ENCODE measurements at regions not wholly inside any gene's neighbourhood (a gene's known extent, or its start where the extent isn't known, plus 50 kb on each side); places are given as distances from the start of the nearest gene placed in this dataset.

GRCh38 chr9:107700847-107701246 is 211.3 kb upstream of the KLF4 start:
- Mint-ChIP-seq H3K9me3 (no peaks in the 10 kb centered on the region), H3K27ac (no peak overlapping the region), H3K36me3 (ENCODE audit: low read depth) (no peaks in the 10 kb centered on the region), H3K4me1 (no peaks in the 10 kb centered on the region), H3K27me3 (no peaks in the 10 kb centered on the region), H3K4me3 (no peak overlapping the region)
- CTCF ChIA-PET, result no interaction called here
- DNase-seq, result no peak
- POLR2A ChIA-PET, result no interaction called here

- Mint-ChIP-seq H3K4me3 (no peak overlapping the region), H3K27ac (no peak overlapping the region), H3K36me3 (ENCODE audit: low read depth) (no peaks in the 10 kb centered on the region), H3K4me1 (no peaks in the 10 kb centered on the region), H3K9me3 (no peaks in the 10 kb centered on the region), H3K27me3 (no peaks in the 10 kb centered on the region)
- ChIA-PET POLR2A (no interaction called here), CTCF (no interaction called here)
- no peak for DNase-seq
These were observed 209.7 kb upstream of the KLF4 start for GRCh38 chr9:107699231-107699630.

- H3K27ac Mint-ChIP-seq, result no peak overlapping the region
- no peaks in the 10 kb centered on the region for H3K4me1 Mint-ChIP-seq
These were observed 209.2 kb upstream of the KLF4 start for GRCh38 chr9:107698779-107699178.

GRCh38 chr9:107696302-107696701 is 206.7 kb upstream of the KLF4 start:
- no peaks in the 10 kb centered on the region for H3K27me3 Mint-ChIP-seq
- H3K36me3 Mint-ChIP-seq (ENCODE audit: low read depth), result no peaks in the 10 kb centered on the region
- no peak overlapping the region for H3K4me3 Mint-ChIP-seq
- H3K4me1 Mint-ChIP-seq, result no peaks in the 10 kb centered on the region
- no peak for DNase-seq
- ChIA-PET CTCF (no interaction called here), POLR2A (no interaction called here)
- H3K27ac Mint-ChIP-seq, result no peak overlapping the region
- H3K9me3 Mint-ChIP-seq, result no peaks in the 10 kb centered on the region

More at GRCh38 chr9:107698779-107699178, 209.2 kb upstream of the KLF4 start:
- Mint-ChIP-seq H3K36me3 (ENCODE audit: low read depth) (no peaks in the 10 kb centered on the region), H3K27me3 (no peaks in the 10 kb centered on the region), H3K4me3 (no peak overlapping the region), H3K9me3 (no peaks in the 10 kb centered on the region)
- CTCF ChIA-PET, result no interaction called here
- DNase-seq, result no peak
- POLR2A ChIA-PET, result no interaction called here

GRCh38 chr9:107694390-107694789 is 204.8 kb upstream of the KLF4 start:
- no peak for DNase-seq
- H3K4me1 Mint-ChIP-seq, result no peaks in the 10 kb centered on the region
- CTCF ChIA-PET, result no interaction called here
- POLR2A ChIA-PET, result no interaction called here
- H3K4me3 Mint-ChIP-seq, result no peak overlapping the region
- no peak overlapping the region for H3K27ac Mint-ChIP-seq
- H3K9me3 Mint-ChIP-seq, result no peaks in the 10 kb centered on the region
- no peaks in the 10 kb centered on the region for H3K36me3 Mint-ChIP-seq (ENCODE audit: low read depth)
- H3K27me3 Mint-ChIP-seq, result no peaks in the 10 kb centered on the region

GRCh38 chr9:107693625-107694326 is 204.2 kb upstream of the KLF4 start:
- POLR2A ChIA-PET, result no interaction called here
- H3K27ac Mint-ChIP-seq, result no peak overlapping the region

GRCh38 chr9:107691664-107692063 is 202.1 kb upstream of the KLF4 start:
- no peaks in the 10 kb centered on the region for H3K9me3 Mint-ChIP-seq
- no peaks in the 10 kb centered on the region for H3K4me1 Mint-ChIP-seq
- DNase-seq, result no peak
- no peaks in the 10 kb centered on the region for H3K36me3 Mint-ChIP-seq (ENCODE audit: low read depth)
- H3K4me3 Mint-ChIP-seq, result no peak overlapping the region
- H3K27ac Mint-ChIP-seq, result no peak overlapping the region
- CTCF ChIA-PET, result no interaction called here
- no peaks in the 10 kb centered on the region for H3K27me3 Mint-ChIP-seq
- POLR2A ChIA-PET, result no interaction called here

More at GRCh38 chr9:107693625-107694326, 204.2 kb upstream of the KLF4 start:
- Mint-ChIP-seq H3K9me3 (no peaks in the 10 kb centered on the region), H3K27me3 (no peaks in the 10 kb centered on the region), H3K36me3 (ENCODE audit: low read depth) (no peaks in the 10 kb centered on the region), H3K4me1 (no peaks in the 10 kb centered on the region), H3K4me3 (no peak overlapping the region)
- no peak for DNase-seq
- CTCF ChIA-PET, result no interaction called here

- H3K4me1 Mint-ChIP-seq, result no peaks in the 10 kb centered on the region
- H3K36me3 Mint-ChIP-seq (ENCODE audit: low read depth), result no peaks in the 10 kb centered on the region
- no peak overlapping the region for H3K27ac Mint-ChIP-seq
- CTCF ChIA-PET, result no interaction called here
- POLR2A ChIA-PET, result no interaction called here
- no peak overlapping the region for H3K4me3 Mint-ChIP-seq
- no peaks in the 10 kb centered on the region for H3K27me3 Mint-ChIP-seq
- no peak for DNase-seq
- H3K9me3 Mint-ChIP-seq, result no peaks in the 10 kb centered on the region
These were observed 200.5 kb upstream of the KLF4 start for GRCh38 chr9:107690021-107690420.

- no peaks in the 10 kb centered on the region for H3K9me3 Mint-ChIP-seq
- no peaks in the 10 kb centered on the region for H3K4me1 Mint-ChIP-seq
- POLR2A ChIA-PET, result no interaction called here
- CTCF ChIA-PET, result no interaction called here
- H3K4me3 Mint-ChIP-seq, result no peak overlapping the region
- DNase-seq, result no peak
- no peak overlapping the region for H3K27ac Mint-ChIP-seq
- no peaks in the 10 kb centered on the region for H3K27me3 Mint-ChIP-seq
- H3K36me3 Mint-ChIP-seq (ENCODE audit: low read depth), result no peaks in the 10 kb centered on the region
These were observed 199.2 kb upstream of the KLF4 start for GRCh38 chr9:107688728-107689127.

GRCh38 chr9:107685901-107686300 is 196.3 kb upstream of the KLF4 start:
- H3K9me3 Mint-ChIP-seq, result no peaks in the 10 kb centered on the region
- H3K36me3 Mint-ChIP-seq (ENCODE audit: low read depth), result no peaks in the 10 kb centered on the region
- CTCF ChIA-PET, result no interaction called here

GRCh38 chr9:107685376-107685775 is 195.8 kb upstream of the KLF4 start:
- Mint-ChIP-seq H3K4me3 (no peak overlapping the region), H3K27me3 (no peaks in the 10 kb centered on the region), H3K4me1 (no peaks in the 10 kb centered on the region), H3K9me3 (no peaks in the 10 kb centered on the region), H3K27ac (no peak overlapping the region), H3K36me3 (ENCODE audit: low read depth) (no peaks in the 10 kb centered on the region)
- ChIA-PET CTCF (no interaction called here), POLR2A (no interaction called here)
- DNase-seq, result no peak

More at GRCh38 chr9:107685901-107686300, 196.3 kb upstream of the KLF4 start:
- POLR2A ChIA-PET, result no interaction called here
- Mint-ChIP-seq H3K4me1 (no peaks in the 10 kb centered on the region), H3K27ac (no peak overlapping the region), H3K27me3 (no peaks in the 10 kb centered on the region), H3K4me3 (no peak overlapping the region)
- no peak for DNase-seq

GRCh38 chr9:107684224-107684623 is 194.7 kb upstream of the KLF4 start:
- DNase-seq, result no peak
- H3K27me3 Mint-ChIP-seq, result no peaks in the 10 kb centered on the region
- H3K4me3 Mint-ChIP-seq, result no peak overlapping the region
- CTCF ChIA-PET, result no interaction called here
- H3K27ac Mint-ChIP-seq, result no peak overlapping the region
- no peaks in the 10 kb centered on the region for H3K4me1 Mint-ChIP-seq
- no peaks in the 10 kb centered on the region for H3K9me3 Mint-ChIP-seq
- POLR2A ChIA-PET, result no interaction called here
- no peaks in the 10 kb centered on the region for H3K36me3 Mint-ChIP-seq (ENCODE audit: low read depth)

- Mint-ChIP-seq H3K27me3 (no peaks in the 10 kb centered on the region), H3K9me3 (no peaks in the 10 kb centered on the region), H3K27ac (no peak overlapping the region), H3K4me1 (no peaks in the 10 kb centered on the region), H3K4me3 (no peak overlapping the region), H3K36me3 (ENCODE audit: low read depth) (no peaks in the 10 kb centered on the region)
- CTCF ChIA-PET, result no interaction called here
- no peak for DNase-seq
- POLR2A ChIA-PET, result no interaction called here
These were observed 194.0 kb upstream of the KLF4 start for GRCh38 chr9:107683566-107683965.

GRCh38 chr9:107681988-107682387 is 192.4 kb upstream of the KLF4 start:
- POLR2A ChIA-PET, result no interaction called here
- H3K4me1 Mint-ChIP-seq, result no peaks in the 10 kb centered on the region
- DNase-seq, result no peak
- no peaks in the 10 kb centered on the region for H3K36me3 Mint-ChIP-seq (ENCODE audit: low read depth)
- no peaks in the 10 kb centered on the region for H3K9me3 Mint-ChIP-seq
- H3K27me3 Mint-ChIP-seq, result no peaks in the 10 kb centered on the region
- no peak overlapping the region for H3K27ac Mint-ChIP-seq
- CTCF ChIA-PET, result no interaction called here
- H3K4me3 Mint-ChIP-seq, result no peak overlapping the region
